Neutrophil (primary cell): ENCODE measurements at regions not wholly inside any gene's neighbourhood (a gene's known extent, or its start where the extent isn't known, plus 50 kb on each side); places are given as distances from the start of the nearest gene placed in this dataset.

Experiments
- H3K27ac ChIP-seq: fragments of 200-600 bp; sonication (generic); 2 replicates; pipeline ENCODE4 v1.5.1; 2016; ENCODE audit warnings: mild to moderate bottlenecking, moderate library complexity
- H3K27me3 ChIP-seq: fragments of 200-600 bp; sonication (generic); 2 replicates; pipeline ENCODE4 v1.6.0; 2016; ENCODE audit warnings: mild to moderate bottlenecking
- H3K36me3 ChIP-seq: fragments of 200-600 bp; sonication (generic); 2 replicates; pipeline ENCODE4 v1.5.1; 2017
- H3K4me1 ChIP-seq, 2 experiments: fragments of 200-600 bp in 1 of 2; sonication (generic) in 1 of 2; 1 replicate in 1 of 2; 2 replicates in 1 of 2; pipeline versions ENCODE4 v1.5.1 to v1.6.1; 2013 to 2016; ENCODE audit warnings: low read depth in 1 of 2, low read length in 1 of 2, mild to moderate bottlenecking in 1 of 2, moderate library complexity in 1 of 2; ENCODE audit not compliant: control insufficient read depth in 1 of 2, insufficient read depth in 1 of 2
- H3K4me3 ChIP-seq, 2 experiments: fragments of 200-600 bp in 1 of 2; sonication (generic) in 1 of 2; 1 replicate in 1 of 2; 2 replicates in 1 of 2; pipeline ENCODE4 v1.5.1; 2013 to 2016; ENCODE audit warnings: low read depth in 1 of 2, low read length in 1 of 2, mild to moderate bottlenecking in 1 of 2, moderate library complexity in 1 of 2
- H3K9me3 ChIP-seq: fragments of 200-600 bp; sonication (generic); 2 replicates; pipeline ENCODE4 v1.5.1; 2016
- TF ChIP-seq, protein P1 (sequence below): fragments of 200-600 bp; sonication (generic); IDR thresholded peaks from 2 replicates; pipeline ENCODE4 v1.5.1; 2016; ENCODE audit warnings: antibody characterized with exemption

DNA sequence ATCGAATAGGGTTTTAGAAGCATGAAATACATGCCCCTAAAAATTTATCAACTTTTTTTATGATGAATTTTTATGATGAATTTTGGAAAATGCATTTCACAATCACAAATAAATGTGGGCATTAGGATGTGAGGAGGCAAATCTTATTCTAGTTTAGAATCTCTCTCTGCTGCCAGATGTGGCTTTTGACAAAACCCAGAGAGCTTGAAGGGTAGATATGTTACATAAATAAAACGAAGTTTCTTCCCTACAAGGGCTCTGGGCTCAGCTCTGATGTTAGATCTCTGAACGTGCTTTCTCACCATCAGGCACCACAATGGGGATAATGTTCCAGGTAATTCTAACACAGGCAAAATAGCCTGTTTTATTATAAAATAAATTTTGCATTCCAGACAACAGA is 102.3 kb upstream of the ADAMTSL1 start:
- H3K4me1 ChIP-seq = no peaks in the 10 kb centered on the region
- TF ChIP-seq, protein P1, sequence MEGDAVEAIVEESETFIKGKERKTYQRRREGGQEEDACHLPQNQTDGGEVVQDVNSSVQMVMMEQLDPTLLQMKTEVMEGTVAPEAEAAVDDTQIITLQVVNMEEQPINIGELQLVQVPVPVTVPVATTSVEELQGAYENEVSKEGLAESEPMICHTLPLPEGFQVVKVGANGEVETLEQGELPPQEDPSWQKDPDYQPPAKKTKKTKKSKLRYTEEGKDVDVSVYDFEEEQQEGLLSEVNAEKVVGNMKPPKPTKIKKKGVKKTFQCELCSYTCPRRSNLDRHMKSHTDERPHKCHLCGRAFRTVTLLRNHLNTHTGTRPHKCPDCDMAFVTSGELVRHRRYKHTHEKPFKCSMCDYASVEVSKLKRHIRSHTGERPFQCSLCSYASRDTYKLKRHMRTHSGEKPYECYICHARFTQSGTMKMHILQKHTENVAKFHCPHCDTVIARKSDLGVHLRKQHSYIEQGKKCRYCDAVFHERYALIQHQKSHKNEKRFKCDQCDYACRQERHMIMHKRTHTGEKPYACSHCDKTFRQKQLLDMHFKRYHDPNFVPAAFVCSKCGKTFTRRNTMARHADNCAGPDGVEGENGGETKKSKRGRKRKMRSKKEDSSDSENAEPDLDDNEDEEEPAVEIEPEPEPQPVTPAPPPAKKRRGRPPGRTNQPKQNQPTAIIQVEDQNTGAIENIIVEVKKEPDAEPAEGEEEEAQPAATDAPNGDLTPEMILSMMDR = no peak
- no peak overlapping the region for H3K4me3 ChIP-seq
- H3K36me3 ChIP-seq = no peaks in the 10 kb centered on the region
- no peak overlapping the region for H3K27ac ChIP-seq
- no peaks in the 10 kb centered on the region for H3K9me3 ChIP-seq
- H3K27me3 ChIP-seq = no peaks in the 10 kb centered on the region

DNA sequence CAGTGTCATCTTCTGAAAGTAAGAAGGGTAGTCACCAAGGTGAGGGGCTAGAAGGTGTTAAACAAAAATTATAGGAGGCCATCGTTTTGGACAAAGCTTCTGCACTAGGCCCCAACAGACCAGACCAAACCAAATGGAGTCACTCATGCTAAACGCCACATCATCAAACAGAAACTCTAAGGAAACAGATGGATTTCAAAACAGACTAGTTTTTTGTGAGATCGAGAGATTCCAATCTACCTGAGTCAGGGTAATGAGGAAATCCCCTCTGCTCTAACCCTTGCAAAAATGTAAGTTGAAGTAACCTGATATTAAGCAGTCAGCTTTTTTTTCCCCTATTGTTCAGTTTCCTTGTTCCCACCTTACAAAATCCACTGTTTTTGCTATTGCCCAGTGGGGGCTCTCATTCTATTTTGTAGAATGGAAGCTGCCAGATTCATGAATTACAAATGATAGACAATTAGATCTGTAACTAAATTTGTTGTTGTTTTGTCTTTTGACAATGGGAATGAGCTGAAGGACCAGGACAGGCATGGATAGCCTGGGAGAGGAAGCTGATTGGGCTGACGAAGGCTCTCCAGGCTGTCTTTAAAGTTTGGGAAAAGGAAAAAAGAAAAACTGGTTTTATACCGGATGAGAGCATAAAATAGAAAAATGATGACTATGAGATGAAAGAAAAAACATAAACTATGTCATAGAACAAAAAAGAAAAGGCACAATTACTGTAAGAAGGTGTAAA is 94.7 kb upstream of the ADAMTSL1 start:
- Histone ChIP-seq H3K36me3 (no peaks in the 10 kb centered on the region), H3K27ac (no peak overlapping the region), H3K27me3 (no peaks in the 10 kb centered on the region), H3K4me3 (no peak overlapping the region), H3K4me1 (no peaks in the 10 kb centered on the region), H3K9me3 (no peaks in the 10 kb centered on the region)
- TF ChIP-seq, protein P1 = no peak

DNA sequence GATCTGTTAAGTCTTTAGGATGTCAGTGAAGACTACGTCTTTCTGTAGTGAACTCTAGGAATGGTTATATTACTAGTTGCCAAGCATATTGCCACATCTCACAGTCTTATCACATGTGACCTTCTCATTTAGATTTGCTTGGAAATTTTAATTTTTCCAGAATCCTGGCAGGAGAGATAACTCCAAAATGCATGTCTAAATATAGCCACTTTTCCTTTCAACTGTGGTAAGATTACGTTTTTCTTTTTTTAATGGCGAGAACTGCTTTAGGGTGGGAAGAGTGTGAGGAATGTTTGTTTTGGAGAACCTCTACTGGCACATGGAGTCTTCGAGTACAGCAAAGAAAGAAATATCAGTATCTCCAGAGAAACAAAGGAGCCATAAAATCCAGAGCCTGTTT is 91.7 kb upstream of the ADAMTSL1 start:
- H3K27ac ChIP-seq = no peak overlapping the region
- no peaks in the 10 kb centered on the region for H3K4me1 ChIP-seq
- H3K27me3 ChIP-seq = no peaks in the 10 kb centered on the region
- H3K9me3 ChIP-seq = no peaks in the 10 kb centered on the region
- no peak overlapping the region for H3K4me3 ChIP-seq
- TF ChIP-seq, protein P1 = no peak
- no peaks in the 10 kb centered on the region for H3K36me3 ChIP-seq

GRCh38 chr9:18384066-18384465 is 89.9 kb upstream of the ADAMTSL1 start:
- Histone ChIP-seq H3K9me3 (no peaks in the 10 kb centered on the region), H3K27ac (no peak overlapping the region), H3K4me1 (no peaks in the 10 kb centered on the region), H3K4me3 (no peak overlapping the region), H3K27me3 (no peaks in the 10 kb centered on the region), H3K36me3 (no peaks in the 10 kb centered on the region)
- TF ChIP-seq, protein P1 = no peak

DNA sequence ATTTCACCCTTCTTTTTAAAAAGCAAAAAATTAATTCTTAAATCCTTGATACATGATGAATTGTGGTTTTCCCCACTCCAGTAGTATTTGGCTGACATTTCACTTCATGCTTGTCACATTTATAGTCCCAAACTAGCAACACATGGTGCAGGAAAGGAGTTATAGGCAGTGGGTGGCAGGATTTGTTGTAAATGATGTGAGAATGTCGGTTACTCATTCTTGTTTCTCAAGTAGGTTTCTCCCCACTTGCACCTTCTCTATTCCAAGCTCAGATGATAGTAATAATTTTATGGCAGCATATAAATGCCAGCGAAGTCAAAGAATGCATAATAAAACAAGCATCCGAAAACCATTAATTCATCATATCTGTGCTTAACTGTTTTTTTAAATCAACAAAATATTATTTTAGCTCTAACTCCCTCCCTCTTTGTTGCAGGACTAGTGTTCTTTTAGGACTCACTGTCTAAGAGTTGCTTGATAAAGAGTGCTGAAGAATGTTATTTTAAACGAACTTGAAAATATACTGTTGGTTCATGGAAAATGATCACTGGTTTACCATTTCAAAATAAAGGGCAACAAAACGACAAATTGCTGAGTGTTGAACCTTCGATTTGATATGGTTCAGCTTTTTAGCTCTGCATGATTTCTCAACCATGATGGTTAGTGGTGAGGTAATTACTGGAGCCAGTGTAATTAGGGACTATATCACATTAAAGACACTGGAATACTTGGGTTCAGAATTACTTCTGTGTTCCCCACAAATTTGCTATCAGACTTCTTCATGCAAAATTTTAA is 88.1 kb upstream of the ADAMTSL1 start:
- no peaks in the 10 kb centered on the region for H3K4me1 ChIP-seq
- TF ChIP-seq, protein P1 = no peak
- H3K36me3 ChIP-seq = no peaks in the 10 kb centered on the region
- H3K4me3 ChIP-seq = no peak overlapping the region
- no peaks in the 10 kb centered on the region for H3K9me3 ChIP-seq
- no peak overlapping the region for H3K27ac ChIP-seq
- H3K27me3 ChIP-seq = no peaks in the 10 kb centered on the region
